SK-N-SH (cell line): ENCODE measurements at regions not wholly inside any gene's neighbourhood (a gene's known extent, or its start where the extent isn't known, plus 50 kb on each side); places are given as distances from the start of the nearest gene placed in this dataset.

Experiments used
- CTCF ChIA-PET: fragments of 300-600, 350-600 bp; formaldehyde crosslinking; extraction: SDS; loops from one replicate; lab custom pipeline; 2021; lab: Yijun Ruan, JAX
- POLR2A ChIA-PET: fragments of 350-600 bp; sonication (Branson Sonifier 250); formaldehyde crosslinking; extraction: SDS; loops from one replicate; lab custom pipeline; 2020; ENCODE audit warnings: antibody characterized with exemption, inconsistent platforms; lab: Yijun Ruan, JAX
- DNase-seq: peaks from one replicate; pipeline ENCODE4 v3.0.0; 2012
- H2AFZ ChIP-seq: fragments of 200-600 bp; sonication (generic); 2 replicates; pipeline ENCODE4 v1.8.1; 2016; ENCODE audit warnings: antibody characterized with exemption, mild to moderate bottlenecking, low read depth
- H3F3A ChIP-seq: fragments of 200-600 bp; sonication (generic); replicated peaks from 2 replicates; pipeline ENCODE3; 2016; ENCODE audit warnings: antibody characterized with exemption, mild to moderate bottlenecking; ENCODE audit not compliant: insufficient read depth
- H3K27ac ChIP-seq, 2 experiments: fragments of 200-500 bp in 1 of 2; fragments of 200-600 bp in 1 of 2; sonication (Bioruptor generic) in 1 of 2; sonication (generic), shearing (Covaris generic) in 1 of 2; 2 replicates each; pipeline versions ENCODE4 v1.5.1 to v1.6.1; 2014 to 2016; ENCODE audit warnings: low read depth in 2 of 2, inconsistent platforms in 1 of 2, low read length in 1 of 2, mild to moderate bottlenecking in 1 of 2, mixed read lengths in 1 of 2
- H3K27me3 ChIP-seq: fragments of 200-600 bp; sonication (generic), shearing (Covaris generic); 2 replicates; pipeline ENCODE4 v1.6.1; 2016; ENCODE audit warnings: mixed run types; ENCODE audit not compliant: insufficient read depth
- H3K36me3 ChIP-seq, 2 experiments: fragments of 200-500 bp in 1 of 2; fragments of 200-600 bp in 1 of 2; sonication (Bioruptor generic) in 1 of 2; sonication (generic) in 1 of 2; replicated peaks in 1 of 2; 2 replicates each; pipeline versions ENCODE3 to v1.5.1; 2014 to 2016; ENCODE audit warnings: low read length in 1 of 2, mild to moderate bottlenecking in 1 of 2; ENCODE audit not compliant: insufficient read depth in 2 of 2, control insufficient read depth in 1 of 2
- H3K4me1 ChIP-seq, 2 experiments: fragments of 200-500 bp in 1 of 2; fragments of 200-600 bp in 1 of 2; sonication (Bioruptor generic) in 1 of 2; sonication (generic), shearing (Covaris generic) in 1 of 2; 2 replicates each; pipeline versions ENCODE4 v1.5.1 to v1.6.1; 2014 to 2016; ENCODE audit warnings: low read depth in 1 of 2, low read length in 1 of 2, mixed run types in 1 of 2; ENCODE audit not compliant: insufficient read depth in 2 of 2, control insufficient read depth in 1 of 2
- H3K4me2 ChIP-seq: fragments of 200-600 bp; sonication (generic), shearing (Covaris generic); 2 replicates; pipeline ENCODE4 v1.6.1; 2017; ENCODE audit warnings: mixed run types
- H3K4me3 ChIP-seq, 2 experiments: fragments of 200-500 bp in 1 of 2; fragments of 200-600 bp in 1 of 2; sonication (Bioruptor generic) in 1 of 2; sonication (generic), shearing (Covaris generic) in 1 of 2; 2 replicates each; pipeline versions ENCODE4 v1.5.1 to v1.8.1; 2014 to 2016; ENCODE audit warnings: low read depth in 2 of 2, inconsistent platforms in 1 of 2, low read length in 1 of 2, mild to moderate bottlenecking in 1 of 2, mixed read lengths in 1 of 2, moderate library complexity in 1 of 2
- H3K79me2 ChIP-seq: fragments of 200-600 bp; sonication (generic); 2 replicates; pipeline ENCODE4 v1.8.1; 2017; ENCODE audit warnings: mild to moderate bottlenecking; ENCODE audit not compliant: insufficient read depth
- H3K9ac ChIP-seq: fragments of 200-600 bp; sonication (generic); 2 replicates; pipeline ENCODE4 v1.6.1; 2017; ENCODE audit warnings: mixed run types
- H3K9me2 ChIP-seq: fragments of 200-600 bp; sonication (generic); 2 replicates; pipeline ENCODE4 v1.6.1; 2017; ENCODE audit warnings: mixed run types
- H3K9me3 ChIP-seq: fragments of 200-600 bp; sonication (generic); 2 replicates; pipeline ENCODE4 v1.6.1; 2017; ENCODE audit warnings: mixed run types, mild to moderate bottlenecking, moderate library complexity
- H4K20me1 ChIP-seq: fragments of 200-600 bp; sonication (generic); 2 replicates; pipeline ENCODE4 v1.6.1; 2017; ENCODE audit warnings: mild to moderate bottlenecking, mixed run types; ENCODE audit not compliant: insufficient read depth
- ELF1 ChIP-seq: IDR thresholded peaks from 2 replicates; pipeline ENCODE4 v1.4.0; 2012
- EZH2phosphoT487 ChIP-seq: fragments of 200-600 bp; sonication (generic); IDR thresholded peaks from 2 replicates; pipeline ENCODE4 v1.6.1; 2017; ENCODE audit warnings: low read depth, mixed run types, mild to moderate bottlenecking, antibody characterized with exemption, moderate library complexity, borderline replicate concordance
- FOSL2 ChIP-seq: IDR thresholded peaks from 2 replicates; pipeline ENCODE4 v1.4.0; 2012; ENCODE audit warnings: low read depth, mild to moderate bottlenecking, moderate library complexity, borderline replicate concordance
- FOXJ3 ChIP-seq: sonication (generic); formaldehyde crosslinking; IDR thresholded peaks from 2 replicates; pipeline ENCODE4 v1.5.1; 2020; ENCODE audit warnings: mild to moderate bottlenecking, missing genetic modification reagents
- FOXM1 ChIP-seq: IDR thresholded peaks from 2 replicates; pipeline ENCODE4 v1.4.0; 2012; ENCODE audit warnings: low read depth, mild to moderate bottlenecking
- MEF2A ChIP-seq: IDR thresholded peaks from 2 replicates; pipeline ENCODE4 v1.4.0; 2012; ENCODE audit warnings: low read depth, borderline replicate concordance
- MXI1 ChIP-seq: IDR thresholded peaks from 2 replicates; pipeline ENCODE4 v1.6.1; 2012; ENCODE audit warnings: mild to moderate bottlenecking, low read depth, low read length, improper control_type of control experiment
- NRF1 ChIP-seq: IDR thresholded peaks from 2 replicates; pipeline ENCODE4 v1.6.1; 2012; ENCODE audit warnings: low read depth, mild to moderate bottlenecking, low read length
- RAD21 ChIP-seq: IDR thresholded peaks from 2 replicates; pipeline ENCODE4 v1.6.1; 2012; ENCODE audit warnings: mild to moderate bottlenecking, low read length
- RXRA ChIP-seq: IDR thresholded peaks from 2 replicates; pipeline ENCODE4 v1.4.0; 2012; ENCODE audit warnings: low read depth, mild to moderate bottlenecking, borderline replicate concordance
- TEAD4 ChIP-seq: IDR thresholded peaks from 2 replicates; pipeline ENCODE4 v1.4.0; 2012; ENCODE audit warnings: mild to moderate bottlenecking, borderline replicate concordance; ENCODE audit not compliant: insufficient read depth
- WGBS: methylation state at CpG from one replicate; pipeline ENCODE4 v1.1.6; 2017; ENCODE audit warnings: low lambda C conversion rate; 5-methylcytosine and 5-hydroxymethylcytosine counted together
- TF ChIP-seq, protein P1 (sequence below): IDR thresholded peaks from 2 replicates; pipeline ENCODE4 v1.4.0; 2012; ENCODE audit warnings: low read depth, borderline replicate concordance
- TF ChIP-seq, protein P2 (sequence below): IDR thresholded peaks from 2 replicates; pipeline ENCODE4 v1.4.0; 2012; ENCODE audit warnings: low read depth
- TF ChIP-seq, protein P3 (sequence below): IDR thresholded peaks from 2 replicates; pipeline ENCODE4 v1.4.0; 2012; ENCODE audit warnings: low read depth, borderline replicate concordance
- TF ChIP-seq, protein P4 (sequence below): fragments of 200-600 bp; sonication (generic); IDR thresholded peaks from 2 replicates; pipeline ENCODE4 v1.6.1; 2017; ENCODE audit warnings: antibody characterized with exemption, mild to moderate bottlenecking, moderate library complexity

DNA sequence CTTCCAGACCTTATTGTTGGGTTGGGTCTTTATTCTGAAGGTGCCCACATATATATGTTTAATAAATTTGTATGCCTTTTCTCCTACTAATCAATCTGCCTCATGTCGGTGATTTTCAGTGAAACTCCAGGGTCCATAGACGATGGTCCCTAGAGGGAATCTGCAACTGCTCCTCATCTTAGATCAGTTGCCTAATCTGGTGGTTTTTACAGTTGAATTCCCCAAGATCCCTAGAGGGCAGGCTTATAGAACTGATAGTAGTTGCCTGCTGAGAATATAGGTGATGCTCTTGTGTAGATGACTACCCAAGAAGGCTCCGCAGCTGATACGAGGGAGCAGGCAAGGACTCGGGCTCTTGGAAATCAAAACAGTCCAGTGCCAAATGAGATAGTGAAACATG is 619.2 kb upstream of the C16orf82 start (continued):
- TF ChIP-seq, protein P1, sequence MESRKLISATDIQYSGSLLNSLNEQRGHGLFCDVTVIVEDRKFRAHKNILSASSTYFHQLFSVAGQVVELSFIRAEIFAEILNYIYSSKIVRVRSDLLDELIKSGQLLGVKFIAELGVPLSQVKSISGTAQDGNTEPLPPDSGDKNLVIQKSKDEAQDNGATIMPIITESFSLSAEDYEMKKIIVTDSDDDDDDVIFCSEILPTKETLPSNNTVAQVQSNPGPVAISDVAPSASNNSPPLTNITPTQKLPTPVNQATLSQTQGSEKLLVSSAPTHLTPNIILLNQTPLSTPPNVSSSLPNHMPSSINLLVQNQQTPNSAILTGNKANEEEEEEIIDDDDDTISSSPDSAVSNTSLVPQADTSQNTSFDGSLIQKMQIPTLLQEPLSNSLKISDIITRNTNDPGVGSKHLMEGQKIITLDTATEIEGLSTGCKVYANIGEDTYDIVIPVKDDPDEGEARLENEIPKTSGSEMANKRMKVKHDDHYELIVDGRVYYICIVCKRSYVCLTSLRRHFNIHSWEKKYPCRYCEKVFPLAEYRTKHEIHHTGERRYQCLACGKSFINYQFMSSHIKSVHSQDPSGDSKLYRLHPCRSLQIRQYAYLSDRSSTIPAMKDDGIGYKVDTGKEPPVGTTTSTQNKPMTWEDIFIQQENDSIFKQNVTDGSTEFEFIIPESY: no peak
- TF ChIP-seq MEF2A (no peak), ELF1 (no peak)

DNA sequence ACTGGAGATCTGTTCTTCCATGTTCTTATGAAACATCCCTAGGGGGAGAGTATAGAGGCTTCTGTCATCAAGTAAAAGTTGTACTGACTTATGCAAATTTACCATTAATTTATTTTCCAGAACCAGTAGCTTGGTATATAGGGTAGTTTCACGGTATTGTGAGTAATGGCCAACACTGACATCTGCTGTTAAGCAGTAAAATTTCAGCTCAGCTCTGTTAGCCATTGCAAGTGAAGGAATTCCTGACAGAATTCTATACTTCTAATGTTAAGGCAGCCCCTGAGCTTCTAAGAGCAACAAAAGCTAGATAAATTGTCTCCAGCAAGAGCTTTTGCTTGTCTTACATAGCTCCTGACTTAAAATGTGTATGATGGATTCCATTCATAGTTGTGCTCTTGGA is 613.5 kb upstream of the C16orf82 start:
- no peak for DNase-seq
- Histone ChIP-seq H3K27me3 (no peaks in the 10 kb centered on the region), H3K4me1 (no peaks in the 10 kb centered on the region), H3K27ac (no peak overlapping the region), H3F3A (no peaks in the 10 kb centered on the region), H3K9me2 (no peaks in the 10 kb centered on the region), H3K9me3 (no peaks in the 10 kb centered on the region; the same call in 1 of the 2 replicates), H3K9ac (no peak overlapping the region), H3K79me2 (no peaks in the 10 kb centered on the region), H3K4me3 (no peak overlapping the region), H4K20me1 (no peaks in the 10 kb centered on the region), H2AFZ (no peak overlapping the region), H3K36me3 (no peaks in the 10 kb centered on the region), H3K4me2 (no peak overlapping the region)
- TF ChIP-seq RXRA (no peak), MEF2A (no peak), FOSL2 (no peak), NRF1 (no peak), EZH2phosphoT487 (no peak), MXI1 (no peak), FOXM1 (no peak)
- TF ChIP-seq, protein P1: no peak
- TF ChIP-seq, protein P2, sequence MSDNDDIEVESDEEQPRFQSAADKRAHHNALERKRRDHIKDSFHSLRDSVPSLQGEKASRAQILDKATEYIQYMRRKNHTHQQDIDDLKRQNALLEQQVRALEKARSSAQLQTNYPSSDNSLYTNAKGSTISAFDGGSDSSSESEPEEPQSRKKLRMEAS: no peak
- 0% methylated on average over 1 of the region's 1 CpG for WGBS
- ChIA-PET CTCF (no interaction called here), POLR2A (no interaction called here)

DNA sequence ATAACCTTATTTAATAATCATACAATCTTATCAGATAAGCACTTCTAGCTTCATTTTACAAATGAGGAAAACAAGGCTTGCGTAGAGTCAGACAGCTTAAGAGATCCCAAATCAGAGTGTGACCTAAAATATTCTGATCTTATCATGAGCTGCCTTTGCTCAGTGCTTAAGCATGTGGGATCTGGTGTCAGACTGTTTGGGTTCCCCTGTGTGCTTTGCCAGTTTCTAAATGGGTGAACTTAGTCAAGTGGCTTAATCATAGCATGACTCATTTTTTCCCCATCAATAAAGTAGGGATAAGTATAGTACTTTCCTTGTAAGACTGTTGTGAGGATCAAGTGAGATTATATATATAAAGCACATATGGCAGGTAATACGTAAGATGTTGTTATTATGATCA is 612.6 kb upstream of the C16orf82 start:
- no peak for DNase-seq
- Histone ChIP-seq H3K9me2 (no peaks in the 10 kb centered on the region), H3K79me2 (no peaks in the 10 kb centered on the region), H3K9me3 (no peaks in the 10 kb centered on the region), H3K4me1 (no peaks in the 10 kb centered on the region), H4K20me1 (no peaks in the 10 kb centered on the region), H3K27ac (no peak overlapping the region), H3K9ac (no peak overlapping the region), H3K36me3 (no peaks in the 10 kb centered on the region), H3K27me3 (no peaks in the 10 kb centered on the region), H3K4me2 (no peak overlapping the region), H2AFZ (no peak overlapping the region), H3F3A (no peaks in the 10 kb centered on the region), H3K4me3 (no peak overlapping the region)
- 9% methylated on average over 2 of the region's 2 CpGs for WGBS
- POLR2A ChIA-PET: no interaction called here
- CTCF ChIA-PET: interaction anchor here (0.8 kb wide), 1 partner anchor 17 kb away, joined by 3 read pairs; no protein-coding TSS in a partner anchor
- TF ChIP-seq, protein P3, sequence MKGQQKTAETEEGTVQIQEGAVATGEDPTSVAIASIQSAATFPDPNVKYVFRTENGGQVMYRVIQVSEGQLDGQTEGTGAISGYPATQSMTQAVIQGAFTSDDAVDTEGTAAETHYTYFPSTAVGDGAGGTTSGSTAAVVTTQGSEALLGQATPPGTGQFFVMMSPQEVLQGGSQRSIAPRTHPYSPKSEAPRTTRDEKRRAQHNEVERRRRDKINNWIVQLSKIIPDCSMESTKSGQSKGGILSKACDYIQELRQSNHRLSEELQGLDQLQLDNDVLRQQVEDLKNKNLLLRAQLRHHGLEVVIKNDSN: no peak
- TF ChIP-seq RXRA: no peak
- TF ChIP-seq, protein P4, sequence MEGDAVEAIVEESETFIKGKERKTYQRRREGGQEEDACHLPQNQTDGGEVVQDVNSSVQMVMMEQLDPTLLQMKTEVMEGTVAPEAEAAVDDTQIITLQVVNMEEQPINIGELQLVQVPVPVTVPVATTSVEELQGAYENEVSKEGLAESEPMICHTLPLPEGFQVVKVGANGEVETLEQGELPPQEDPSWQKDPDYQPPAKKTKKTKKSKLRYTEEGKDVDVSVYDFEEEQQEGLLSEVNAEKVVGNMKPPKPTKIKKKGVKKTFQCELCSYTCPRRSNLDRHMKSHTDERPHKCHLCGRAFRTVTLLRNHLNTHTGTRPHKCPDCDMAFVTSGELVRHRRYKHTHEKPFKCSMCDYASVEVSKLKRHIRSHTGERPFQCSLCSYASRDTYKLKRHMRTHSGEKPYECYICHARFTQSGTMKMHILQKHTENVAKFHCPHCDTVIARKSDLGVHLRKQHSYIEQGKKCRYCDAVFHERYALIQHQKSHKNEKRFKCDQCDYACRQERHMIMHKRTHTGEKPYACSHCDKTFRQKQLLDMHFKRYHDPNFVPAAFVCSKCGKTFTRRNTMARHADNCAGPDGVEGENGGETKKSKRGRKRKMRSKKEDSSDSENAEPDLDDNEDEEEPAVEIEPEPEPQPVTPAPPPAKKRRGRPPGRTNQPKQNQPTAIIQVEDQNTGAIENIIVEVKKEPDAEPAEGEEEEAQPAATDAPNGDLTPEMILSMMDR: no peak
- TF ChIP-seq TEAD4: no peak
- no peak for TF ChIP-seq RAD21
- no peak for TF ChIP-seq FOXJ3 (CRISPR knock-in tag)
